MCF 10A (cell line): ENCODE measurements at regions not wholly inside any gene's neighbourhood (a gene's known extent, or its start where the extent isn't known, plus 50 kb on each side); places are given as distances from the start of the nearest gene placed in this dataset.

Source experiments
- BruUV-seq: library from RNA; stranded (reverse); fragments of 400-500 nt; replicated peaks from 2 replicates; lab custom pipeline; 2021; lab: Mats Ljungman, UMichigan
- CTCF ChIA-PET: fragments of 300-600 bp; sonication (Branson Sonifier 250); formaldehyde crosslinking; extraction: SDS; loops from one replicate; lab custom pipeline; 2021; ENCODE audit warnings: antibody characterized with exemption, inconsistent platforms; lab: Yijun Ruan, JAX
- POLR2A ChIA-PET: fragments of 300-600, 350-650 bp; sonication (Branson Sonifier 250); formaldehyde crosslinking; extraction: SDS; loops from one replicate; lab custom pipeline; 2020; ENCODE audit warnings: antibody characterized with exemption, inconsistent platforms; lab: Yijun Ruan, JAX
- DNase-seq: peaks from one replicate; pipeline ENCODE4 v3.0.0-alpha.2; 2018; ENCODE audit not compliant: unreplicated experiment
- H3K27ac Mint-ChIP-seq: one replicate; pipeline ENCODE4 v1.8.0; 2022; ENCODE audit warnings: mild to moderate bottlenecking, low read depth, mixed read lengths; ENCODE audit not compliant: unreplicated experiment
- H3K27me3 Mint-ChIP-seq: one replicate; pipeline ENCODE4 v1.8.0; 2022; ENCODE audit warnings: mixed read lengths; ENCODE audit not compliant: insufficient read depth, unreplicated experiment
- H3K36me3 Mint-ChIP-seq: one replicate; pipeline ENCODE4 v1.8.0; 2022; ENCODE audit warnings: mild to moderate bottlenecking, moderate library complexity, mixed read lengths; ENCODE audit not compliant: insufficient read depth, unreplicated experiment
- H3K4me1 Mint-ChIP-seq: one replicate; pipeline ENCODE4 v1.8.0; 2022; ENCODE audit warnings: mixed read lengths; ENCODE audit not compliant: insufficient read depth, unreplicated experiment
- H3K4me3 Mint-ChIP-seq: one replicate; pipeline ENCODE4 v1.8.0; 2022; ENCODE audit warnings: mild to moderate bottlenecking, moderate library complexity, mixed read lengths; ENCODE audit not compliant: unreplicated experiment
- H3K9me3 Mint-ChIP-seq: one replicate; pipeline ENCODE4 v1.8.0; 2022; ENCODE audit warnings: mixed read lengths; ENCODE audit not compliant: unreplicated experiment
- intact Hi-C: fragments of 100-400 bp; cut with micrococcal nuclease; formaldehyde crosslinking; loops from 2 replicates; pipeline ENCODE4 v1.14.1; 2022
- TF ChIP-seq, protein P1 (sequence below): fragments of 200-600 bp; IDR thresholded peaks from one replicate; pipeline ENCODE4 v1.8.0; 2022; ENCODE audit warnings: antibody characterized with exemption, mild to moderate bottlenecking; ENCODE audit not compliant: unreplicated experiment

DNA sequence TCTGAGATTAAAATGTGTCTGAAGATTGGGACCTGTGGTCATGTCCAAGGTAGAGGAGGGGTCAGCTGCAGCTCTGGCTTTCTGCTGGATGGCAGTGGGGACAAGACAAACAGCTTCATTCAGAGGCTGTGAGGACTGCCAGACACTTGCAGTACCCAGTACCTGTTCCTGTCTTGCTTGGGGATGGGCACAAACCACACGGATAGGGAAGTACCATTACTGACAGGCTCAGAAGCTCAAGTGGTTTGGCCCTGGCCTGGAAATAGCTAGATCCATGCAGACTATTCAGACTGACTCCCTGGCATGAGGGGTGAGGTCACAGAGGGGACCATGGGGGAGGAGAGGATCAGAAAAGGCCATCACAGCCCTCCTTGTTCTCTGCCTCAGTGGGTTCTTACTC, 56.0 kb upstream of the COMTD1 start:
- H3K4me3 Mint-ChIP-seq = no peak overlapping the region

DNA sequence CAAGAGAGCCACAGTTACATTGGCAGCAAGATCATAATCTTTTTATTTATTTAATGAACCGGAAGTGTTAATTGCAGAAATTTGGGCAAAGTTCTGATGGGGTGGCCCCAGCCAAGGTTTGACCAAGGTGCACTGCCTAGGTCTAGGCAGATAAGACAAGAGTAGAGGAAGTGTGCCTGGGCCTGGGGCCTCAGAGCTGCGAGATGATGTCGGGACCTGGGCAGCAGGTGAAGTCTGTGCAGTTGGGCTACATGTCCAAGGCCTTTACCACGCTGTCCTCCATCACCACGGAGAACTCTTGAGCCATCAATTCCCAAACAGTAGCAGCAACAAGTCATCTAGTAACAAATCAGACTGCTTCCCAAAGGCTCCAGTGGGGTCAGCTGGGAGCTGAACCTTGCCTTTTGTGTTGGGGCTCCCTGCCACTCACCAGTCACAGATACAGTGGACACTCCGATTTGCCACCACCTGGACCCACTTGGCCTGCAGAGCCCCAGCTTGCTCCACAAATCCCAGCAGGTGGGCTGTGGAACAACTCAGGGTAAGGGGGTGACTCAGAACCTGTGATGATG, 52.5 kb upstream of the COMTD1 start:
- H3K27ac Mint-ChIP-seq = no peak overlapping the region
- peaks cover 9% of the 10 kb centered on the region for H3K9me3 Mint-ChIP-seq
- DNase-seq = no peak
- BruUV-seq = no TSS peak
- no peaks in the 10 kb centered on the region for H3K4me1 Mint-ChIP-seq
- H3K27me3 Mint-ChIP-seq = no peaks in the 10 kb centered on the region
- ChIA-PET CTCF (no interaction called here), POLR2A (no interaction called here)
- intact Hi-C loops = no loop called here
- TF ChIP-seq, protein P1, sequence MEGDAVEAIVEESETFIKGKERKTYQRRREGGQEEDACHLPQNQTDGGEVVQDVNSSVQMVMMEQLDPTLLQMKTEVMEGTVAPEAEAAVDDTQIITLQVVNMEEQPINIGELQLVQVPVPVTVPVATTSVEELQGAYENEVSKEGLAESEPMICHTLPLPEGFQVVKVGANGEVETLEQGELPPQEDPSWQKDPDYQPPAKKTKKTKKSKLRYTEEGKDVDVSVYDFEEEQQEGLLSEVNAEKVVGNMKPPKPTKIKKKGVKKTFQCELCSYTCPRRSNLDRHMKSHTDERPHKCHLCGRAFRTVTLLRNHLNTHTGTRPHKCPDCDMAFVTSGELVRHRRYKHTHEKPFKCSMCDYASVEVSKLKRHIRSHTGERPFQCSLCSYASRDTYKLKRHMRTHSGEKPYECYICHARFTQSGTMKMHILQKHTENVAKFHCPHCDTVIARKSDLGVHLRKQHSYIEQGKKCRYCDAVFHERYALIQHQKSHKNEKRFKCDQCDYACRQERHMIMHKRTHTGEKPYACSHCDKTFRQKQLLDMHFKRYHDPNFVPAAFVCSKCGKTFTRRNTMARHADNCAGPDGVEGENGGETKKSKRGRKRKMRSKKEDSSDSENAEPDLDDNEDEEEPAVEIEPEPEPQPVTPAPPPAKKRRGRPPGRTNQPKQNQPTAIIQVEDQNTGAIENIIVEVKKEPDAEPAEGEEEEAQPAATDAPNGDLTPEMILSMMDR = no peak
- H3K36me3 Mint-ChIP-seq = no peaks in the 10 kb centered on the region
- no peak overlapping the region for H3K4me3 Mint-ChIP-seq

More for the DNA sequence above, 56.0 kb upstream of the COMTD1 start:
- ChIA-PET POLR2A (no interaction called here), CTCF (interaction anchor here (0.5 kb wide), 1 partner anchor 249 kb away, joined by 3 read pairs; no protein-coding TSS in a partner anchor)
- Mint-ChIP-seq H3K27me3 (no peaks in the 10 kb centered on the region), H3K27ac (no peak overlapping the region), H3K9me3 (peaks cover 9% of the 10 kb centered on the region), H3K36me3 (no peaks in the 10 kb centered on the region), H3K4me1 (no peaks in the 10 kb centered on the region)
- intact Hi-C loops = no loop called here
- no peak for DNase-seq
- BruUV-seq = no TSS peak
- TF ChIP-seq, protein P1 = no peak

DNA sequence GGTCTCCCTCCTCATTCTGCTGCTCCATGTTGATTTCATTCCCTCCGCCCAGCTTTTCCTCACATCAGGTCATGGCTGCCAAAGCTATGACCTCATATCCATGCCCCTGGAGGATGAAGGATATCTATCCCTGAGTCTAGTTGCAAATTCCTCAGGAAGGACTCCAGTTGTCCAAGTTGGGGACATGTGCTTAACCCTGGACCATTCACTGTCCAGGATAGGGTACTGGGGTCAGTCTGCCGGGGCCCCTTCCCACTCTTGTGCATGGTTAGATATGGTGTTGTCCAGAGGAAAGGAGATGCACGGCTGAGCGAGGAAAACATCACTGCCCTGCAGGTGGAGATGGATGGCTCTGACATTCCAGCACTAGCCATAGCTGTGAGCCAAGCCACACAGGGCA, 51.9 kb upstream of the COMTD1 start:
- intact Hi-C loops = no loop called here
- POLR2A ChIA-PET = no interaction called here
- Mint-ChIP-seq H3K4me3 (no peak overlapping the region), H3K9me3 (peaks cover 9% of the 10 kb centered on the region), H3K27me3 (no peaks in the 10 kb centered on the region), H3K4me1 (no peaks in the 10 kb centered on the region), H3K36me3 (no peaks in the 10 kb centered on the region), H3K27ac (no peak overlapping the region)
- DNase-seq = no peak
- CTCF ChIA-PET = interaction anchor here (0.7 kb wide), 1 partner anchor 1222 kb away, joined by 3 read pairs; no protein-coding TSS in a partner anchor
- TF ChIP-seq, protein P1 = no peak
- no TSS peak for BruUV-seq

DNA sequence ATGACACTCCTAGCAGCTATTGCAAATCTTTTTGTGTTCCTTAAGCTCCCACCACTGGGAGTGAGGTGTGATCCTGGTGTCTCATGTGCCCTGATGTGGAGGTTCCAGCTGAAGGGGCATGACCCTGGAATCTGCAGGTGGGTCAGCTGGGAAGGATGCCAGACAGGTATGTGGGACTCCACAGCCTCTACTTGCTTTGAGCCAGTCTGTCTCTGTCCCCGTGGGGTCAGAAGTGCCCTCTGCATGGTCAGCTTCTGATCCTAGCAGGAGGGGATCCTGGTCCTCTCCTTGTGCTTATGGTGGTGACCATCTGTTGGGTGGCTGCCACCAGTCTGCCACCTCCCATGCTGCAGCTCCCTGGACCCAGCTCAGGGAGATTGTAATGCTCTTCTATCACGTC, 51.1 kb upstream of the COMTD1 start:
- ChIA-PET POLR2A (no interaction called here), CTCF (interaction anchor here (0.7 to 1.1 kb wide), 2 partner anchors 10 to 1223 kb away, joined by 3 to 4 read pairs; no protein-coding TSS in a partner anchor)
- no peak for DNase-seq
- Mint-ChIP-seq H3K27me3 (no peaks in the 10 kb centered on the region), H3K4me3 (no peak overlapping the region), H3K27ac (no peak overlapping the region), H3K4me1 (no peaks in the 10 kb centered on the region), H3K9me3 (peaks cover 9% of the 10 kb centered on the region), H3K36me3 (no peaks in the 10 kb centered on the region)
- no TSS peak for BruUV-seq
- intact Hi-C loops = no loop called here
- TF ChIP-seq, protein P1 = no peak
